ENCODE measurements at regions not wholly inside any gene's neighbourhood (a gene's known extent, or its start where the extent isn't known, plus 50 kb on each side); places are given as distances from the start of the nearest gene placed in this dataset.
A peak's percentile ranks its signal among the peaks of the same experiment; 100 is the strongest.

- DNase-seq, result no peak
These were observed 64.5 kb downstream of the COPS8 start for GRCh38 chr2:237150186-237150585.

DNA sequence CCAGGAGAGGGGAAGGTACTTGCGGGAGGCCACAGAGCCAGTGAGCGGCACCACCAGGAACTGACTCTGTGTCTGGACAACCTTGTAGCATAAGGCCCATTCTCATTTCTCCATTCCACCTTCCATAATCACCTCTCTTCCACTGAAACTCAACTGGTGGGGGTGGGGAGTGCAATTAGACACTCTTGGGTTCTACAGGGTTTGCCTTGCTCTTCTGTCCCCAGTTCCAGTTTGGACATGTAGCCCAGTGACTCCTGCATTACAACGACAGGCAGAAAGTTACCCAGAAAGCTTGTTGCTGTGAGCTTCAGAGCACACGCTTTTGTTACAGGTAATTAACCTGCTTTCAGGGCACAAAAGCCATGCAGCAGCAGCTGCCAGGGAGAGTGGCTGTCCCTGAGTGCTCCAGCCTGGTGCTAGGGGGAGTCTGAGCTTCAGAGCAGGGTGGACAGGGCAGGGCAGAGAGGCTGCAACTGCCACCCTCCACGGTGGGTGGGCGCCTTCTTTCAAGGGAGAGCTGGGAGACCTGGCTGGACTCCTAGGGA, 65.2 kb downstream of the COPS8 start:
- no peak for DNase-seq

DNA sequence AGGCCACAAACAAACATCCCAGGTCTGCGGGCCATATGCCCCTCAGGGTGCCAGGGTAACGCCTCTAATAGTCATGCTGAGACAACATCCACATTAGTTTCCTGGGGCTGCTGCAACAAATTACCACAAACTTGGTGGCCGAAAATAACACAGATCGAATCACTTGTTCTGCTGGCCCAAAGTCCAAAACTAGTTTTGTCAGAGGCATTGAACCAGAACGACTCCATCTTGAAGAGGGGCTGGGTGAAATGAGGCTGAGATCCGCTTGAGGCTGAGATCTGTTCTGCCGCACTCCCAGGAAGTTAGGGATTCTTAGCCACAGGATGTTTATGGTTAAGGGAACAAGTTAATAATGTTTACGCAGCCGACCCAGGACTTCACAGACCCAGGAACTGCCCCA, 66.7 kb downstream of the COPS8 start:
- no peak for DNase-seq

GRCh38 chr2:237153181-237153580, 67.5 kb downstream of the COPS8 start:
- no peak for DNase-seq

DNA sequence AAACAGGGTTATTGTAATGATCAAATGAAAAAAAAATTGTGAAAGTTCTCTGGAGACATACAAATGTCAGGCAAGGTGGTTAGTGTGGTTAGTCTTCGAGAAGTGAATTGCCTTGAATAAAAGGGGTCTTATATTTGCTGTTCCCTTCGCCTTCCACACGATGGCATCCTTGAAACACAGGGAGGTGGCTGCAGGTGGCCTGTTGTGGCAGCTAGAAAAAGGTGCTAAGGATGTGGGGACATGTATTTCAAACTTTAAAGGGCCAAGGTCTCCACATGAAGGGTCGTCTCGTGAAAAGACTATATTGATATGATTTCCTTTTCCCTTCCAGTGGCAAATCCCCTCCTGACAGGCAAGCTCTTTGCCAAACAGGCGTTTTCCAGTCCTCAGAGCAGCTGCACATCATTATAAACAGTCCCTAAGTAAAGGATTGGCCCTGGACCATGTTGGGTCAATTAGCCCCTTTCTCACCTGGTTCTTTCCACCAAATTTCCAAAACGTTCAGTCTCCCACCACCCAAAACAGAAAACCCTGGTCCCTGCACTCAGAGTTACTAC, 68.5 kb downstream of the COPS8 start:
- peak; percentile 57 for DNase-seq

DNA sequence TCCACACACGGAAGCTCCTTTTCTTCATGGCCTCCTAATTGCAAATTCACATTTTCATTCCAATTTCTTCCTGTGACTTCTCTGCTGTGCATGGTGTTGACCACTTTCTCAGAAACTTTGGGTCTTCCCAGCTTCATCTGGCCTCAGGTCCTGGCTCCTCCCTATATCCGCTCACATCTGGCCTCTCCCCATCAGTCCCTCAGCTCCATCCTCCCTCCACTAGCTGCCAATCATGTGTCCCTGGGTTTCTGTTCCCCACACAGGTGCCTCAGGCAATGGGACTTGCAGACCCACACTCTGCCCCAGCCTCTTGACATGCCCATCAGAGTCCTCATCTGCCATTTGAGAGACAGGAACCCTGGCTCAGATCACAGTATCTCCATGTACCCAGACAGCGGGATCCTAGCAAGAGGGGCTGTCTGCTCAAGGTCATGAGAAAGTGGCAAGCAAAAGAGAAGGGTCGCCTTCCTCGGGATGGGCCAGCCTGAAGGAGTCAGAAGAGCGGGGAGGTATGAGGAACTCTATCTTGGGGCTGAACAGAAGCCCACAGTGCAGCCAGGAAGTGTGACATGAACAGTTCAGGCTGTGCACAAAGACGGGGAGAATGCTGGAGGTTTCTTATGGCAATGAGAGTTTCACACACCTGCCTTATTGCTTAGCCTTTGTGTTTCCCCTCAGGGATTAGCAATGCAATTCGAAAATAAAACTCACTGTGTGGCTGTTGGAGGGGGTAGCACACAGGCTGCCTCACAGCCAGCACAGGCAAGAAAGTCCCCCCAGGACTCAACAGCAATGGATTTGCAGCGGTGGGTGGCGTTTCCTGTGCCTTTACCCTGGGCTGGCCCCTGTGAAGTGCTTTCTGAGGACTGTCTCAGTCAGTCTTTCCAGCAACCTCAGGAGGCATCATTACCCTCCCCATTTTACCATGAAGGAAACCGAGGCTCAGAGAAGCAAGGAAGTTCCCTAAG, 69.5 kb downstream of the COPS8 start:
- no peak for DNase-seq

GRCh38 chr2:237156031-237156856, 70.6 kb downstream of the COPS8 start:
- DNase-seq, result no peak

GRCh38 chr2:237156857-237157779, 71.4 kb downstream of the COPS8 start:
- DNase-seq, result no peak

DNA sequence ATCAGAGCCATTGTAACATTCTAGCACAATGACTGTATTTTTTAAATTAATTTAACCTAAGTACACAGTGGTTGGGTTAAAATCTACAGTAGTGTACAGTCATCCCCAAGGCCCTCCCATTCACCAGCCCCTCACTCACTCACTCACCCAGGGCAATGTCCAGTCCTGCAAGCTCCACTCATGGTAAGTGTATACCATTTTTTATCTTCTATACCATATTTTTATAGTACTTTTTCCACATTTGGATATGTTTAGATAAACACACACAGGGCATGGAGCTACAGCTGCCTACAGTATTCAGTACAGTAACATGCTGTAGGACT, 72.1 kb downstream of the COPS8 start:
- no peak for DNase-seq

DNA sequence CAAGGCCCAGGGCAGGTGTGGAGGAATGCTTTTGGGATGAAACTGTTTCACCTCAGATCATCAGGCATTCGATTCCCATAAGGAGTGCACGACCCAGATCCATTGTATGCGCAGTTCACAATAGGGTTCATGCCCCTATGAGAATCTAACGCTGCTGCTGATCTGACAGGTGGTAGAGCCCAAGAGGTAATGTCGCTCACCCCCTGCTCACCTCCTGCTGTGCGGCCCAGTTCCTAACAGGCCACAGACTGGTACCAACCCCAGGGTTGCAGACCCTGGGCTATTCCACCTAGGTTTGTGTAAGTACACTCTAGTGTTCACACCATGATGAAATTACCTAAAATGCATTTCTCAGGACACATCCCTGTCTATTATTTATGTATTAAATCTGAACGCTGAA, 72.5 kb downstream of the COPS8 start:
- DNase-seq, result no peak

GRCh38 chr2:237159006-237159911, 73.6 kb downstream of the COPS8 start:
- no peak for DNase-seq

- DNase-seq, result no peak
These were observed 74.7 kb downstream of the COPS8 start for GRCh38 chr2:237160271-237160919.

- no peak for DNase-seq
These were observed 75.5 kb downstream of the COPS8 start for GRCh38 chr2:237161189-237161588.

DNA sequence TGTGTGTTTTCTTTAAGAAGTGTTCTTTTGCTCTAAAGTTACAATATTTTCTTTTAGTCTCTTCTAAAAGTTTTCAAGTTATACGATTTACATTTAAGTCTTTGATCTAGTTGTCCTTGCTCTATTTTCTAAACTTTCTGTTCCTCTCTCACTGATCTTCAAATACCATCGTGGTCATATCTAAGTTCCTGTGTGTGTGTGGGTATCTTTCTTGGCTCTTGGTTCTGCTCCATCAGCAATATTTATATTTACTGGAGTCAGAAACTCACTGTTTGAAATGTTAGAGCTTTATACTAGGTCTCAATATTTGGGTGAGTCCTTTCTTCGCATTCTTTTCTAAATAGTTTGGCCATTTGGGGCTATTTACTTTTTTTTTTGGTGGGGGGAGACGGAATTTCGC, 77.3 kb downstream of the COPS8 start:
- no peak for DNase-seq

GRCh38 chr2:237164474-237165042, 78.9 kb downstream of the COPS8 start:
- DNase-seq, result no peak

GRCh38 chr2:237165405-237166276, 80.0 kb downstream of the COPS8 start:
- no peak for DNase-seq

- DNase-seq, result no peak
These were observed 81.3 kb downstream of the COPS8 start for GRCh38 chr2:237167038-237167437.

GRCh38 chr2:237167934-237168333, 82.2 kb downstream of the COPS8 start:
- DNase-seq, result no peak

DNA sequence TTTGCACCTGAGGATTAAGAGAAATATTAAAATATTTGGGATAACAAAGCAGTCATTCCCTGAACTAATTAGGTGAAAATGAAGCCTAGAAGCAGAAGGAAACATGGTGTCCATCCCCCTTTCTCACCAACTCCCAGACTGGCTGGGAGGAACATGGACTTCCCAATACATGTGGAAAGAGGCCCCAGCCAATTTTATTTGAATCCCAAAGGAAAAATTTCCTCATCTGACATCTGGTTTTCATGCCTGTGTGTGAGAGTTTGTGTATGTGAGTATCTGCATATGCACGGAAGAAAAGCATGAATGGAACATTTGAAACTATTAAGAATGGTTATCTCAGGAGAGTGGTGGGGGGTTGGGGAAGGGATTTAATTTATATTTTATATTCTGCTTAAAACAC, 84.3 kb downstream of the COPS8 start:
- no peak for DNase-seq

Measured in CD4-positive, alpha-beta T cell treated with Interleukin-4 for 4 hours (primary cell).